Hematopoietic multipotent progenitor cell treated with erythropoietin and hydrocortisone succinate and interleukin-3 and kit ligand, for 17 days (in vitro differentiated cells): ENCODE measurements at regions not wholly inside any gene's neighbourhood (a gene's known extent, or its start where the extent isn't known, plus 50 kb on each side); places are given as distances from the start of the nearest gene placed in this dataset.
"Not testable (repeated sequence)": the region's sequence is repeated elsewhere in the genome, so short reads cannot be mapped to it uniquely, and the experiment has no call there.

Source experiments
- DNase-seq: peaks from one replicate; pipeline ENCODE4 v3.0.0-alpha.2; 2015; ENCODE audit warnings: low spot score

DNA sequence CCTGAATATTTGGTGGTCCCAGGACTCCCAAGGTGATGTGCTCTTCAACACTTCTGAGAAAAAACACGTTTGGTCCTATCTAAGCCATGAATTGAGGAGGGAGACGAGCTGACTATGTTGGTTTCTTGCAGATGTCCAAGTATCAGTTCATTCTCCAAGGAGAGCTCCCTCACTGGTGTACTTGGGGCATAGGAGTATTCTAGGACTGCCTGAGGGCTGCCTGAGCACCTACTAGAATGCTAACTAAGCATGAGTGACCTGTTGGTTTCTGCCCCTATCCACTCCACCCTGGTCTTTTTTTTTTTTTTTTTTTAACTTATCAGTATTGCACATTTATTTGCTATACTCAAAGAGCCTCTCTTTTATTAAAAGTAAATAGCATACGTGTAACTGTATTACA, 200.5 kb upstream of the FANCL start:
- DNase-seq, result no peak

DNA sequence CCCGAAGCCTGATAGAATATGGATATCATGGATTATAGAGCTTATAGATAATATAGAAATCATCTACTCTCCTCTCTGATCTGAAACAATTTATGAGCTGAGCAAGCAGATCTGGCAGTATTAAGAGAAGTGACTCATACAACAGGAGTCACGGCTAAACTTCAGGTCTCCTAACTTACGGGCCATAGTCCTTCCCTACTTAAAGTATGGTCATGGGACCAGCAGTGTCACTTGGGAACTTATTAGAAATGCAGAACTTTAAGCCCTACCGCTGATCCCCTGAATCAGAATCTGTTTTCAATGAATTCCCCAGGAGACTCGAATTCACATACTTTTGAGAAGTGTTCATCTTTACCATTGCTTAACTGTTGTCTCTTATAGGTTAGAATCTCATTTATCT, 195.7 kb upstream of the FANCL start:
- no peak for DNase-seq

DNA sequence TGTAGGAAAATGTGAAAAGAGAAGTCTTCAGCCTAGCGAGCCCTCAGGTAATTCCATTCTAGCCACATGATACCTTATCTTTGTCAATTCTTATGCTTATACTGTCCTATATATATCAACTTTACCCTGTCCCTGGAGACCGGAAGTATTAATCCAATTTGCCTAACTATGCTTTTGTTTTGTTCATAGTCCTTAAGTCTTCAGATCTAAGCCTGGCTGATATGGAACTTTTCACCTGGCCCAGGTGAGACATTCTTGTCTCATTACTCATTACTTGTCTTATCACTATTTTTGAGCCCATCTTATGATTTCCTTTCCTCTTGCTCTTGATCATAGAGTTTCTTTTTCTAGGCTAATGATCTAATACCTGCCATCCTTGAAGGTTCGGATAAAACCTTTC, 194.1 kb upstream of the FANCL start:
- no peak for DNase-seq

GRCh38 chr2:58434692-58435091, 193.6 kb upstream of the FANCL start:
- no peak for DNase-seq

DNA sequence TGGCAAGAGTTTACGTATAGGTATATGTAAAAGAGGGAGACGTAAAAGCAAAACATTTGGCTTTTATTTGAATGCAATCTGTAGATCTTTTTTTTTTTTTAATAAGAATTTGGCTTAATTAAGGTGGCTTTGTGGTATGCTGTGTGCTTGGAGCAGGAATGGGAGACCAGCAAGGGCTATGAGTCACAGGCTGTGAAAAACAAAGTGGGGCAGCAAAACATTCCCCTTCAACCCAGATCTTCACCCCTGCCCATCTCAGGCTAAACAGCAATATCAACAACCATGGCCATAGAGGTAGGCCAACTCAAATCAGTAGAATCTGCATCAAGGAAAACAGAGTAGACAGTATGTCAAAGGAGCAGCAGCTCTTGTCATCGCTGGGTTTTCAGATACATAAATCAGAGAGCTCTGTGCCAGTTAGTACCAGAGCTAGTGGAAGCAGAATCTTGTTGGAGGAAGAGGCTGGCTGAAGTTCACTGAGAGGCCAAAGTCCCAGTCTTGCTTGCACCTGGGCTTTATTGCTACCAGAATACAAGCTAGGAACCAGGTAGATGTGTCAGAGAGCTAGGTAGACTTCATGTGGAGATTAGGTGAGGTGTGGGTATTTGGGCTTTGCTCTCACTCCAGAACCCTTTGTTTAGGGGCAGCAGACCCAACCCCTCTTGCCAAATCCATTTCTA, 191.5 kb upstream of the FANCL start:
- no peak for DNase-seq

DNA sequence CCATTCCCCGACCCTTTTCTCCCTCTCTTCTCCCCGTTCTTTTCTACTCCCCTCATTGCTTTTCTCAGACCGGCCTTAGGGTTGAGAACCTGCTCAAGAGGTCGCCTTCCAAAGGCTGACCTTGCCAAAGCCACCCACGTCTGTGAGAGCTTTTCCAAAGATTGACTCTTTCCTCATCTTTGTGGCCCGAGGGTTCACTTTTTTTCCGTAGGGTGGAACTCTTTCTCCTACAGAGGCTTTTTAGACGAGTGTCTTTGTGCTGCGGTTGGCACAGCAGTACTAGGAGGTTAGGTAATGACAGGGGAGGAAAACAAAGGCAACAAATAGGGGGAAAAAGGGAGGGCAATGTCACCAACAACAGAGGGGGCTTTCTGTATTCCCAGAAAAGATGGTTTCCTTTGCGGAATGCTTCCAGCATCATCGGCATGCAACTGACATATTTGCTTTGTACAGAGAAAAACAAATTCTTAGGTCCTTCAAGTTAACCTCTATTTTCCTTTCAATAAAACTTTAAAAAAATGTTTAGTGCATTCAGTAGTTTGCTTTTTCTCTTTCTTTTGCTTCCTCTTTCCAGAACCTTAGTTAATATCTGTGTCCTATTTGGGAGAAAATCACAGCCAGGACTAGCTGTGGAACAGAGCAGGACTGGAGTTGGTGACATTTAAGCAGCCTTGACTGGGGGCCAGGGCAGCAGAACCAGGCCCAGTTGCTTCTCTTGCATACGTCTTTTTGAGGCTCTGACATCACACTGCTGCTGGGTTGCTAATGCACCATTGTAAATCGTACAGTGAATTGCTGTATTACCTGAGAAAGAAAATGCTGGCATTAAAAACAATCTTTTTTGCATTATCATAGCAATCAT, 188.1 kb upstream of the FANCL start:
- DNase-seq, result no peak

DNA sequence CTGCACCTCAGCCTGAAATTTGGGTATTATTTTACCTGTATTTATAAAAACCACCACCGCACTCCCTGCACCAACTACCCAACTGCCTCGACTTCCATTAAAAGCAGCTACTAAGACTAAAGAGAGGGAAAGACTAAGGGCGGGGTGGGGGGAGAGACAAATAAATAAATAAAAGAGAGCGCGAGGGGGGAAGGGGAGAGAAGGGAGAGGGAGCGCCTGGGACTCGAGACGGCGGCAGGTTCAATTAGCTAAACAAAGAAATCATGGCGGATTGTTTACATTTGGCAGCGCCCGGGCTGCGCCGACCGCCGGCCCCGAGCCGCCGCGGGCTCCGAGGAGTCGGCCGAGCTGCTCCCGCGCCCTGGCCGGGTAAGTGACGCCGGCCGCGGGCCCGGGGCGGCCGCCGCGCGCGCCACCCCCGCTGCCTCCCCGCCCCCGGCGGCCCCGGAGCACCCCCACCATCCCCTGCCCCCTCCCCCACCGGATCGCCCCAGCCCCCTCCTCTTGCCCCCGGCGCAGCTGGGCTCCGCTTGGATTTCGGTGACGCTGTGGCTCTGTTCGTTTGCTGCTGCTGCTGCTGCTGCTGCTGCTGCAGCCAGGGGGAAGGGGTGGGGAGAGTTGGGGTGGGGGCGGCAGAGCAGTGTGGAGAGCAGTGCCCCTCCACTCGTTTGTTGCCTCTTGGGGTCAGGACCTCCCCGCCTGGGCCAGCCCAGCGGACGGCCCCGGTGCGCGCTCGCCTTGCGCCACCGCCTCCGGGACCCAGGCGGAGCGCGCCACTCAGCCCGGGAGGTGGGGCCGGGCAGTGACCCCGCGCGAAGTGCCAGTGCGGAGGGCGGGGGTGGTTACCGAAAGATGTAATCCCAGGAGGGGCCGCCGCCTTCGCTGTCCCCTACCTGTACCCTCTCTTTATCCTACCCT, 187.2 kb upstream of the FANCL start:
- no peak for DNase-seq

DNA sequence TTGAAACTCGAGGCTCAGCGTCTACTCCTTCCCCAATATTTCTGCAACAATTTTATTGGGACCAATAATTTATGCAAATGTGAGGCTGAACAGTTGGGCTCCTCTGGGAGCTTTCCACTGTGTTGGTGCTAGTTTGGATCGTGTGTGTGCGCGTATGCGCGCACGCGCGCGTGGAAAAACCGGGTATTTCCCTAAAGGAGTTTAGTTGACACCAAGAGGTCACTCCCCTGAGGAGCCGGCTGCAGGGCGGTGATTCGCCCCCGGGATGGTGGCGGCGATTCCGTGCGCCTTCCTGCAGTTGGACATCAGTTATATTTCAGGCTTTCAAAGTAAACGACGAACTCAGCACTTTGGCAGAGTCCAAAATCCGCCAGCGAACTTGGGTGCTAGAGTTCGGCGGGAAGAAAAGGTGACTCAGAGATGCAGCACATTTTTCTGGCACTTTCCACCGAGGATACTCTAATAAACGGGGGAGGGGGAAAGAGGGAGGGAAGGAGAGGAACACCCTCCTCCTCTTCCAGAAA, 186.5 kb upstream of the FANCL start:
- no peak for DNase-seq

DNA sequence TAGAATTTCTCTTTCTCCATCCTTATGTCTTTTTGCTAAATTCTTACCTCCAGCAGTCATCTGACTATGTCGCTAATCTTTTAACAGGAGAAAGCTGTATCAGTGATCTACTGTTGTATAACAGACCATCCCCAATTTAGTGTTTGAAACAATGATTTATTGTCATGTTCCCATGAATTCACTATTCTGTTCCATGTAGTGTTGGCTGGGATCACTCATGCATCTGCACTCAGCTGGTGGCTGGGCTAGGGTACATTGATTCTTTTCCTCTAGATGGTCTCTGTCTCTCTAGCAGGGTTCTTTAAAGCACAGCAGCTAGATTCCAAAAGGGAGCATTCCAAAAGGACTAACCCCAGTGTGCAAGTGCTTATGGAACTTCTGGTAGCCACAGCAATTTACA, 184.2 kb upstream of the FANCL start:
- DNase-seq, result no peak

DNA sequence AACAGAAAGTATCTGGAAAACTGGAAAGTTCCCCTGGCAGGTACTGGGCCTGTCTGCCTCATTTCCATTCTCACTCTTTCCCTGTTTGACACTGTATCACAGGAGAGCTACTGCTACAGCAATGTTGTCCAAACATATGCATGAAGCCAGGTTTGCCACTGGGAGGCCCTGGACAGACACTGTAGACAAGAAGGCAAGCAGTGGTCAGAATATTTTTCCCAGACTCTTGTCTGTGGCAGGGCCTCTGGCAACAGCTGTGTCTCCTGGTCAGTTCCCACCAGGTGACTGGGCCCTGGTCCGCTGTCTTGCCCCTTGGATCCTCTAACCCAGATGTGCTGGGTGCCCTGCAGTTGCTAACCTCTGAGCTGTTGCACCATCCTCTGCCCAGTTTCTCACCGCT, 178.9 kb upstream of the FANCL start:
- DNase-seq, result no peak

DNA sequence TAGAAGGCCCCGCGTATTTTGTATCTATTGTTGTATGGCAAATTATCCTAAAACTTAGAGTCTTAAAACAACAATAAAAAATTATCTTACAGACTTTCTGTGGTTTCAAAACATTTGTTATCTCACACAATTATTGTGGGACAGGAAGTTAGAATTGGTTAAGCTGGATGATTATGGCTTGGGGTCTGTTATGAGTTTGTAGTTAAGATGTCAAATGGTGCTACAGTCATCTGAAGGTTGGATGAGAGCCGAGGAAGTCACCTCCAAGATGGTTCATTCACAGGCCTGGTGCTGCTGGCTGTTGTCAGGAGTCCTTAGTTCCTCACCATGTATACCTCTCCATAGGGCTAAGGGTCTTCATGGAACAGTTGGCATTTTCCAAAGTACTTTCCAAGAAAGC, 175.6 kb upstream of the FANCL start:
- DNase-seq, result no peak

GRCh38 chr2:58414506-58414905, 173.4 kb upstream of the FANCL start:
- no peak for DNase-seq

- no peak for DNase-seq
Measured at GRCh38 chr2:58410549-58410948, 169.4 kb upstream of the FANCL start.

GRCh38 chr2:58407487-58407886, 166.4 kb upstream of the FANCL start:
- no peak for DNase-seq

DNA sequence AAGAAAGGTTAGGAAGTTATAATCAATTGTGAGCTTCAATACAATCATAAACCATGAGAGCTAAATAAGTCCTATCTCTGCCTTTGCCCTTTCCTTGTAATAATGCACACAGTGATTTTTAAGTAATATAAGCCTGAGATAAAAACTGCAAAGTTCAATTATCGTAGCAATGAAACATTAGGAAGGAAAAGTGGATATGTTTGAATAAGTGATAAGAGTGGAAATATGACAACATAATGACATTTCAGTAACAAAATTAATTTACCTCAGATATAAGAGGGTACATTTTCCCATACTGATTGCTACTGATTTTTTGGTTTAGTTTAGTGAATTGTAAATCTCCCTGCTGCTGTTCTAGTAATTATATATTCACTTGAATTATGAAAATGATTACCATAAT, 164.2 kb upstream of the FANCL start:
- DNase-seq, result no peak

- DNase-seq, result no peak
Measured at GRCh38 chr2:58401936-58402335, 160.8 kb upstream of the FANCL start.

GRCh38 chr2:58398406-58398805, 157.3 kb upstream of the FANCL start:
- DNase-seq, result no peak

DNA sequence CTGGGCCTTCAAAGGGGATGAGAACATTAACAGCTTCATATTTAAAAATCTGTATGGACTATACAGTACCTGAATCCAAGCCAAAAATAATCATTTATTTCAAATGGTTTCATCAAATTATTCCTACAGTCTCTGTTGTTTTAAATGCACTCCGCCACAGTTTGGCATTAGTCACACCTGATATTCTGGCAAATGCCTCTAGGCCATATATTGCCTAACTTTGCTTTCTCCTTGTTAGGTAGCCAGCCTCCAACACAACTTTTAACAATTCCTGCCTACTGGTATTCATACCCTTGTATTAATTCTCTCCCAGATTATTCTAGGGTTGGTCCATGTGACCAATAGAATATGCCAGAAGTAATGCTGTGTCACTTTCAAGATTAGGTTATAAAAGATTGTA, 146.6 kb upstream of the FANCL start:
- DNase-seq, result no peak

DNA sequence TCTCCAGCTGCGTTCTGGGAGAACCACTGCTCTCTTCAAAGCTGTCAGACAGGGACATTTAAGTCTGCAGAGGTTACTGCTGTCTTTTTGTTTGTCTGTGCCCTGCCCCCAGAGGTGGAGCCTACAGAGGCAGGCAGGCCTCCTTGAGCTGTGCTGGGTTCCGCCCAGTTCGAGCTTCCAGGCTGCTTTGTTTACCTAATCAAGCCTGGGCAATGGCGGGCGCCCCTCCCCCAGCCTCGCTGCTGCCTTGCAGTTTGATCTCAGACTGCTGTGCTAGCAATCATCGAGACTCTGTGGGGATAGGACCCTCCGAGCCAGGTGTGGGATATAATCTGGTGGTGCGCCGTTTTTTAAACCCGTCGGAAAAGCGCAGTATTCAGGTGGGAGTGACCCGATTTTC, 145.8 kb upstream of the FANCL start:
- not testable (repeated sequence) for DNase-seq

GRCh38 chr2:58378152-58378551, 137.0 kb upstream of the FANCL start:
- no peak for DNase-seq

DNA sequence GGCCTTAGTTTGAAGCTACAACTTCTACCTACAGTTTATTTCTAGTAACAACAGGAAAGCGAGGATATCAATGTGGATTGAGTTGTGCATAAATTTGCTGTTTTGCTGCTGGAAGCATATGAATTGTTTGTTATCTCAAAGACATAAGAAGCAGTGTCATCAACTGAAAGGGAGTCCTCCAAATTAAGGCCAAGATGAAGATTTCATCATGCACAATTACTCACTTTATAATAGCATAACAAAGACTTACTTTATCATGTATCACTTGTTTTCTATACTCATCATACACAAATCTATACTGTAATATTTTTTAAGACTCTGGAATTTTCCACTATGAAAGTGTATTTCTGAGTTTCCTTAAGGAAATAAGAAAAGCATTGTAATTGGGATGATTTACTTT, 136.1 kb upstream of the FANCL start:
- DNase-seq, result no peak

DNA sequence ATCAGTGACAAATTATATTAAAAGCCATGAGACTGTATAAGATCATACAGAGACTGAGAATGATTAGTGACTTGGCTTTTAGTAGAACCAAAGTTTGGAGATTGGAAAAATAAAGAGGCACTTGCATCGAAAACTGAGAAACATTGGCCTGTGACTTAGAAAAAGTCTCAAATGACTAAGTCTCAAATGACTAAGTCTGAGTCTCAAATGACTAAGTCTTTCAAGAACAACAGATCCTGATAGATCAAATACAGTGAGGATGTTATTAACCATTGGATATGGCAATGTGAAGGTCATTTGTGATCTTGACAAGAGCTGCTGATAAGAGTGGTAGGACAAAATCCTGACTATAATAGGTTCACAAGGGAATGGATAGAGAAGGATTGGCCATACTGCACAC, 135.5 kb upstream of the FANCL start:
- DNase-seq, result no peak
